Ishikawa (cell line): ENCODE measurements at regions not wholly inside any gene's neighbourhood (a gene's known extent, or its start where the extent isn't known, plus 50 kb on each side); places are given as distances from the start of the nearest gene placed in this dataset.

ENCODE experiments used
- CEBPB ChIP-seq: IDR thresholded peaks from 2 replicates; pipeline ENCODE4 v1.6.1; 2012
- CREB1 ChIP-seq: IDR thresholded peaks from 2 replicates; pipeline ENCODE4 v1.6.1; 2012; ENCODE audit warnings: low read depth
- EGR1 ChIP-seq: IDR thresholded peaks from 2 replicates; pipeline ENCODE4 v1.6.1; 2012
- EP300 ChIP-seq: IDR thresholded peaks from 2 replicates; pipeline ENCODE4 v1.6.1; 2012; ENCODE audit warnings: borderline replicate concordance
- FOXM1 ChIP-seq: IDR thresholded peaks from 2 replicates; pipeline ENCODE4 v1.6.1; 2012; ENCODE audit warnings: low read depth, borderline replicate concordance
- NFIC ChIP-seq: IDR thresholded peaks from 2 replicates; pipeline ENCODE4 v1.6.1; 2012
- RAD21 ChIP-seq: IDR thresholded peaks from 2 replicates; pipeline ENCODE4 v1.6.1; 2012; ENCODE audit warnings: low read depth
- TAF1 ChIP-seq: IDR thresholded peaks from 2 replicates; pipeline ENCODE4 v1.6.1; 2012; ENCODE audit warnings: low read depth, mild to moderate bottlenecking
- TCF12 ChIP-seq: IDR thresholded peaks from 2 replicates; pipeline ENCODE4 v1.6.1; 2012; ENCODE audit warnings: low read depth
- TEAD4 ChIP-seq: IDR thresholded peaks from 2 replicates; pipeline ENCODE4 v1.6.1; 2012
- YY1 ChIP-seq: IDR thresholded peaks from 2 replicates; pipeline ENCODE4 v1.6.1; 2012; ENCODE audit warnings: low read depth
- ZBTB7A ChIP-seq: IDR thresholded peaks from 2 replicates; pipeline ENCODE4 v1.6.1; 2012; ENCODE audit warnings: low read depth
- TF ChIP-seq, protein P1 (sequence below): IDR thresholded peaks from 2 replicates; pipeline ENCODE4 v1.6.1; 2012; ENCODE audit warnings: low read depth, mild to moderate bottlenecking
- TF ChIP-seq, protein P2 (sequence below): IDR thresholded peaks from 2 replicates; pipeline ENCODE4 v1.6.1; 2012
- TF ChIP-seq, protein P3 (sequence below): IDR thresholded peaks from 2 replicates; pipeline ENCODE4 v1.6.1; 2012

DNA sequence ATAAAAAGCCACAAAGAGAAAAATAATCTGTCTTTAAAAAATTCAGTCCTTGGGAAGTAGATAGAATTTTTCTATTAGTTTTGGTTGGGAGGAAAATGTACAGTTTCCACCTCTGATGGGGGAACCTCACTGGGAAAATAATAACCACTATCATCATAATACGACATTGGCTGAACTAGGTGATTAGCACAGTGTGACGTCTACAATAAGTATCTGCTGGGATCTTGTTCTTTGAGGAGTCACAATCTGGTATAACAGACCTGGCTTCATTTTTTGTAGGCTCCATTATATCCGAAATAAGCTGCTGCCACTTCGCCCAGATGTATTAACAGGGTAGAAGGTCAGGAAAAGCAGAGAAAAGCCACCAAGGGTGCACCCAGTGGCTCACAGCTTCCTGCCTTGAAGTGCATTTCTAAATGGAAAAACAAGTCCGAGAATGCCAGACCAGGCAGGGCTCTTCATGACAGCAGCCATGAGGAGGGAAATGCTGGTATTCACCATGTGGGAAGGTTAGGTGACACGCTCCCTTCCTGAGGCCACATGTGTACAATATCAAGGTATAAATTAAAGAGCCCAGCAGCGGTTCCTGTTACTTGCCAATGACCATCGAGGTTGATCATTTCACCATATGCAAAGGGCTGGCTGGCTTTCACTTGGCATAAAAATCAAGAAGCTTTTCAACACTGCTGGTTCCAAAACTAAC is 152.8 kb downstream of the PRELID2 start:
- TF ChIP-seq NFIC (no peak), FOXM1 (no peak), TEAD4 (no peak), ZBTB7A (no peak), RAD21 (no peak), TAF1 (no peak), CREB1 (no peak), EGR1 (no peak), CEBPB (no peak), TCF12 (no peak), EP300 (no peak)
- TF ChIP-seq, protein P1, sequence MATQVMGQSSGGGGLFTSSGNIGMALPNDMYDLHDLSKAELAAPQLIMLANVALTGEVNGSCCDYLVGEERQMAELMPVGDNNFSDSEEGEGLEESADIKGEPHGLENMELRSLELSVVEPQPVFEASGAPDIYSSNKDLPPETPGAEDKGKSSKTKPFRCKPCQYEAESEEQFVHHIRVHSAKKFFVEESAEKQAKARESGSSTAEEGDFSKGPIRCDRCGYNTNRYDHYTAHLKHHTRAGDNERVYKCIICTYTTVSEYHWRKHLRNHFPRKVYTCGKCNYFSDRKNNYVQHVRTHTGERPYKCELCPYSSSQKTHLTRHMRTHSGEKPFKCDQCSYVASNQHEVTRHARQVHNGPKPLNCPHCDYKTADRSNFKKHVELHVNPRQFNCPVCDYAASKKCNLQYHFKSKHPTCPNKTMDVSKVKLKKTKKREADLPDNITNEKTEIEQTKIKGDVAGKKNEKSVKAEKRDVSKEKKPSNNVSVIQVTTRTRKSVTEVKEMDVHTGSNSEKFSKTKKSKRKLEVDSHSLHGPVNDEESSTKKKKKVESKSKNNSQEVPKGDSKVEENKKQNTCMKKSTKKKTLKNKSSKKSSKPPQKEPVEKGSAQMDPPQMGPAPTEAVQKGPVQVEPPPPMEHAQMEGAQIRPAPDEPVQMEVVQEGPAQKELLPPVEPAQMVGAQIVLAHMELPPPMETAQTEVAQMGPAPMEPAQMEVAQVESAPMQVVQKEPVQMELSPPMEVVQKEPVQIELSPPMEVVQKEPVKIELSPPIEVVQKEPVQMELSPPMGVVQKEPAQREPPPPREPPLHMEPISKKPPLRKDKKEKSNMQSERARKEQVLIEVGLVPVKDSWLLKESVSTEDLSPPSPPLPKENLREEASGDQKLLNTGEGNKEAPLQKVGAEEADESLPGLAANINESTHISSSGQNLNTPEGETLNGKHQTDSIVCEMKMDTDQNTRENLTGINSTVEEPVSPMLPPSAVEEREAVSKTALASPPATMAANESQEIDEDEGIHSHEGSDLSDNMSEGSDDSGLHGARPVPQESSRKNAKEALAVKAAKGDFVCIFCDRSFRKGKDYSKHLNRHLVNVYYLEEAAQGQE, result no peak
- TF ChIP-seq, protein P2, sequence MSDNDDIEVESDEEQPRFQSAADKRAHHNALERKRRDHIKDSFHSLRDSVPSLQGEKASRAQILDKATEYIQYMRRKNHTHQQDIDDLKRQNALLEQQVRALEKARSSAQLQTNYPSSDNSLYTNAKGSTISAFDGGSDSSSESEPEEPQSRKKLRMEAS, result no peak

DNA sequence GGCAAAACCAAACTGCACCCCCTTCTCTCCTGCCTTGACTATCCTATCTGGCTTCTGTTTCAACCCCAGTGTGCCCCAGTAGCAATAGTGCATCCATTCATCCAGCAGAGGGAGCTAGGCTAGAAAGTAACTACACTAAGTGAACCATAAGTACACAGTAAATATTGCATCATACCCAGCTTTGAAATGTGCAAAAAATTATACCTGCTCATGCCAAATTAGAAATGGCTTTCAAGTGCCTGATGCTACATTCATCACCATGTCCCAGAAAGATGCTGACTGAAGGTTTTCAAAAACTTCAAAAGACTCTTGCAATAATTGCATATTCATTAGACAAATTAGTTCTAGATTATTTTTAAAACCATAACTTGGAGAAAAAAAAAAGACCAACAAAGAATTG is 153.5 kb downstream of the PRELID2 start:
- TF ChIP-seq CEBPB (peak; percentile 98), RAD21 (peak; percentile 73), YY1 (no peak), TEAD4 (no peak), CREB1 (no peak), ZBTB7A (no peak), EP300 (no peak), TCF12 (no peak), EGR1 (no peak), FOXM1 (no peak), TAF1 (no peak)
- TF ChIP-seq, protein P1, result no peak

DNA sequence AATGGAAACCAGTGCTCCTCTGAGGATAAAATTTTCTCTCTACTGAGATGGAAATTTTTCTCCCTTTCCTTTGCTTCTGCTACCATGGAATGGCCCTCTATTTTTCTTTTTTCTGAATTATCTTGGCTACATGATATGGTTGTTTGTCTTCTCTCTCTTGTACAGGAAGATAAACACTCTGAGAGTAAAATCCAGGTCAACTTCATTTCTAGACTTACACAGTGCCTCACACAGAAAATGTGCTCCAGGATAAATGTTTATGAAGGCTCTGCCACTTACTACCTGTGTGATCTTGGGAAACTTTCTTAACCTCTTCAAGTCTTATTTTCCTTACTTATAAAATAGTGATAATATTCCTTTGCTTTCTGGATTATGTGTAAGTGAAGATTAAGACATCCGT is 153.9 kb downstream of the PRELID2 start:
- TF ChIP-seq NFIC, result no peak
- no peak for TF ChIP-seq RAD21
- TF ChIP-seq EGR1, result no peak
- TF ChIP-seq TAF1, result no peak
- no peak for TF ChIP-seq FOXM1
- TF ChIP-seq, protein P1, result no peak
- TF ChIP-seq CEBPB, result no peak
- TF ChIP-seq, protein P2, result no peak
- TF ChIP-seq YY1, result no peak
- TF ChIP-seq TEAD4, result no peak

DNA sequence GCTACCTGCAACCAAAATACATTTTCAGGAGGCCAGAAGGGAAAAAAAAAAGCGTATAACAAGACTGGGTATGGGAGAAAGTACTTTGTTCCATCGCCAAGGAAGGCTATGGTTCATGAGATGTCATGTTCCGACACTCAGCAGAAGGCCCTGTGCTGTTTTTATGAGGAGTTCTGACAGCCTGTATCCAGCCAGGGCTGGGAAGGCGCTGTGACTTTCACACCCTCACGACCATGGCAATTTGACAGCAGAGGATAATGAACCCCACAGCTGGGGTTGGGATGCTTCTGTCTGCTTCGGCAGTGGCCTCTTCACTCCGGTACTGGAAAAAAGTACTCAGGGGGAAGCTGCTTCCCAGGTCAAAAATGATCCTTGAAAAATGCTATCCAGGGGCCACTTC is 154.4 kb downstream of the PRELID2 start:
- TF ChIP-seq FOXM1, result no peak
- TF ChIP-seq, protein P2, result no peak
- no peak for TF ChIP-seq TAF1
- TF ChIP-seq EGR1, result no peak
- no peak for TF ChIP-seq TCF12
- no peak for TF ChIP-seq RAD21
- TF ChIP-seq CREB1, result no peak
- TF ChIP-seq NFIC, result no peak
- TF ChIP-seq ZBTB7A, result no peak
- no peak for TF ChIP-seq CEBPB

DNA sequence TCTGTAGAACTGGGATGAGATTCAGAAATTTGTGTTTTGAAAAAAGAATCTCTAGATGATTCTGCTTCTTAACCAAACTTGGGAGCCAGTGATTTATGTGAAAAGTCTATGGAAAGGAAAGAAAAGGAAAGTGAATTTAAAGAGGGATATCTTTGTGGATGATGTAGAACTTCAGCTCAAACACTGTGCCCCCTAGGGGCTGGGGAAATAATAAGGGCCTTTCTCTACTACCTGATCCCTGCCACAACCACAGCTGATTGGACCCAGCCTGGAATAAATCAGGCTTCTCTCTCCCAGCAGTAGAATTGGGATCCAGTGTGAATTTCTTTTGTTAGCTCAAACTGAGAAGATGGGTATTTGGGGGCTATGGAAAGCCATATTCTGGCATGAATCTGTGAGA is 155.0 kb downstream of the PRELID2 start:
- TF ChIP-seq RAD21 (peak; percentile 29; the same call in 1 of the 2 replicates), CEBPB (no peak)

DNA sequence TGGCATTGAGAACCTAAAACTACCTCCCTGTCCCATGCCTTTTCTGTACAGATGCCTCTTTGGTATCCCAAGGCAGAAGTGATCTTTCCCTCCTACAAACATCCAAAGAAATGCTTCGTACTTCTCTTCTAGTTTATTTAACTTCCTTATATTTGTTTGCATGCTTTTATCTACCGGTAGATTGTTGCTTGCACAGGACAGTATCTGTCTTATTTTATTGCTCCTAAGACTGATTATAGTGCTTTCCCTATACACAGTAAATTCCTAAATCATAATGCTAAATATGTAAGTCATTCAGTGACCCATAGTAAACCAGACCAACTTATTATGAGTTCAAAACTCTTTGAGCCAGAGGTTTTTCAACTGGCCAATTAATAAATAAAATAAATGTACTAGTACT is 156.9 kb downstream of the PRELID2 start:
- TF ChIP-seq, protein P3, sequence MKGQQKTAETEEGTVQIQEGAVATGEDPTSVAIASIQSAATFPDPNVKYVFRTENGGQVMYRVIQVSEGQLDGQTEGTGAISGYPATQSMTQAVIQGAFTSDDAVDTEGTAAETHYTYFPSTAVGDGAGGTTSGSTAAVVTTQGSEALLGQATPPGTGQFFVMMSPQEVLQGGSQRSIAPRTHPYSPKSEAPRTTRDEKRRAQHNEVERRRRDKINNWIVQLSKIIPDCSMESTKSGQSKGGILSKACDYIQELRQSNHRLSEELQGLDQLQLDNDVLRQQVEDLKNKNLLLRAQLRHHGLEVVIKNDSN, result no peak
- TF ChIP-seq RAD21, result no peak
- no peak for TF ChIP-seq YY1
- TF ChIP-seq CREB1, result no peak
- TF ChIP-seq CEBPB, result no peak
- TF ChIP-seq TEAD4, result no peak
- TF ChIP-seq TAF1, result no peak
- TF ChIP-seq, protein P1, result no peak
- TF ChIP-seq EGR1, result no peak
- no peak for TF ChIP-seq TCF12
- no peak for TF ChIP-seq FOXM1
- TF ChIP-seq ZBTB7A, result no peak
- no peak for TF ChIP-seq EP300
- TF ChIP-seq NFIC, result no peak
- TF ChIP-seq, protein P2, result no peak
